Activated T-cell treated with anti-CD3 and anti-CD28 coated beads for 48 hours (primary cell): ENCODE measurements at regions not wholly inside any gene's neighbourhood (a gene's known extent, or its start where the extent isn't known, plus 50 kb on each side); places are given as distances from the start of the nearest gene placed in this dataset.

Experiments
- DNase-seq: peaks from one replicate; pipeline ENCODE4 v3.0.0-alpha.2; 2020; ENCODE audit warnings: low read depth

GRCh38 chr11:39294648-39295047 lies 2164.8 kb downstream of the LRRC4C start:
- DNase-seq, result no peak

DNA sequence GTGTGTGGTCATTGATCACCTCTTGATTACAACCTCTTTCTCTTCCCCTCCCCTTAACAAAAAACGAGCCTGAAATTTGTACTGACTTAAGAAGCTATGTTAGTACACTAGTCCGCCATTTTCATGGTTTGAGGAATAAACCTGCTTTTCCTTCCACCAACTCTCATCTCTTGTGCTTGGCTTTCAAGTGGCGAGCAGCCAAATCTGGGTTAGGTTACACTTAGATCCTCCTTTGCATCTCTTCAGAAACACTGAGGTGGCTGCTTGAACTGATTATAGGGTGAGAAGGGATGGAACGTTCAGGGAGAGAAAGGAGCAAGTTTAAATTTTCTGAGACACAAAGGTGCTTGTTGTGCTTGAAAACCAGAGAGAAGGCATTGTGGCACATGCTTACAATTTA lies 2171.4 kb downstream of the LRRC4C start:
- no peak for DNase-seq

DNA sequence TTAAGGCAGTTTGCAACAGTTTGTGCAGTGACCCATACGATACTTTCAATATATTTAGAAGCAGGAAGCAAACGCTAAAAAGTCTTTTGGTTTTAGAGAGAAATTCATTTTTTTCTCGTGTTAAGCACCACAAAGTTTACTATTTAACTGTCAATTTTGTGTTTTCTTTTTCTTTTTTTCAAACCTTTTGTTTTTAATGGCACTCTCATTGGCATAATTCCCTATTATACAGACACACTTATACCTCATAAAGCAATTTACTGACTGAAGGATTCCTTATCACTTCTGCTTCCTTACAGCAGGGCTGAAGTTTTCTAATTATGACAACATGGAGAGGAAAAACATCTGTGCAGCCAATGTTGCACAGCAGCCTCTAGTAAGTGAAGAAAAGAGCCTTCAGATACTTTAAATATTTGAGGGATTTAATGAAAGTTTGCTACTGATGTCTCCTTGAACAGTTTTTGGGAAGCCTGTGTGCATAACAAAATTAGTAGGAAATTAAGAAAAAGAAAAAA lies 2191.2 kb downstream of the LRRC4C start:
- no peak for DNase-seq

- no peak for DNase-seq
Observed at GRCh38 chr11:39255648-39256047, 2203.8 kb downstream of the LRRC4C start.

DNA sequence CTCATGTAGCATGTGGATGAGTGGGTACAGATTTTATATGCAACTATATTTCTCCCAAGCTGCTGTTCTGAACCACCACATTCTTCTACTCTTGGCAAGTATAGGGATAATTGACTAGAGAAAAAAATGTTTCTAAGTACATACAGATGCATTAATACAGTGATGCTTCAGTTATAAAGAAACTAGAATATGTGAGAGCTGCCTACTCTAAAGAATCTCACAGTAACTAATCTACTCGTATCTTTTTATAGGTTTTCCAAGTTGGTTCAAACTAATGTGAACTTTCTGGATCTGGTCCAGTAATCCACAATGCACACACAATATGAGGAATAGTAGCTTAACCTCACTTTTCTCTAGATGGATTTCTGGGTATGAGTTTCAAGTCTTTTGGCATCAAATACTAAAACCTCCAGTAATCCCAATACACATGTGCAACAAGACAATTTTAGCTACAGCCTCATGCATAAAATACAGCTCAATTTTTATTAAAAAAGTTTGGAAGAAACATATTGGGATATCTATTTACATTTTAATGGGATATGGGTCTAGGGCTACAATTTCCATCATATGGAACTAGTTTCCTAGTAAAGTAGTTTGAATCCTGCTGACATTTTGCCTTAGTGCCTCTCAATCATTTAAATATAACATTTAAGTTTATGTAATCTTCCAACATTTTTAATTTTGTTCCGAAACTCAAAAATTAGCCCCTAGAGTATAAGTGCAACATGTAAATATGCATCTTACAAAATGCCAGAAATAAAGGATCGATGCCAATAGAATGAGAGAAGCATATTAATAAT lies 2209.7 kb downstream of the LRRC4C start:
- DNase-seq, result no peak

- no peak for DNase-seq
Observed at GRCh38 chr11:39247570-39248137, 2211.8 kb downstream of the LRRC4C start.

DNA sequence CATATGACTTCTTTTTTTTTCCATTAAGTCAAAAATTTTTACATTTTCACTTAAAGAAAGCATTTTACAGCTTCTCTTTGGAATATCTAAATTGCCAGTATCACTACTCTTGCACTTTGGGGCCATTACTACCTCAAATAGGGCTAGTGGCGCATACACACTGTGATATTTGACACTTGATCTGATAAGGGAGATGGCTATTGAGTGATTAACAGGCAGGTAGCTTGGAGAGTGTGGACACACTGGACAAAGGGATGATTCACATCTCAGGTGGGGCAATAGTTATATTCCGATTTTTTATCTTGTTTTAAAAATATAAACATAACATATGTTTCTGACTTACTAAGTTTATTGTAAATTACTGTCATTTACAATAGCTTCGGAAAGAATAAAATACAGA lies 2219.9 kb downstream of the LRRC4C start:
- no peak for DNase-seq

- no peak for DNase-seq
Observed at GRCh38 chr11:39236916-39237315, 2222.5 kb downstream of the LRRC4C start.

GRCh38 chr11:39221550-39222138 lies 2237.8 kb downstream of the LRRC4C start:
- no peak for DNase-seq

- no peak for DNase-seq
Observed at GRCh38 chr11:39220501-39221230, 2238.8 kb downstream of the LRRC4C start.

DNA sequence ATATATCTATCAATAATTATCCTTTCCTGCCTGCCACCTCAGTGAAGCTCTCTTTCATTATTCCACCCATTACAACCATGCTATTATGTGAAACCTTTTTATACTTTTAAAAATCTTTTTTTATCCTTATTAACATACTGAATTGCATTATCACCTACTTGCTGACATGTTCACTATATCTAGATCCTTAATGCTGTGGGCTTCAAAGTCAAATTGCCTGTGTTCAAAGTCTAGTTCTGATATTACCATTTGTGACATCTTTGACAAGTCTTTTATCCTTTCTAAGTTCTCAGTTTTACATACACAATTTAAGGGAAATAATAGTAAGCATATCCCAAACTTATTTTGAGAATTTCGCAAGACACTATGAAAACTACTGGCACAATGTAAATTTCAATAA lies 2239.4 kb downstream of the LRRC4C start:
- no peak for DNase-seq

DNA sequence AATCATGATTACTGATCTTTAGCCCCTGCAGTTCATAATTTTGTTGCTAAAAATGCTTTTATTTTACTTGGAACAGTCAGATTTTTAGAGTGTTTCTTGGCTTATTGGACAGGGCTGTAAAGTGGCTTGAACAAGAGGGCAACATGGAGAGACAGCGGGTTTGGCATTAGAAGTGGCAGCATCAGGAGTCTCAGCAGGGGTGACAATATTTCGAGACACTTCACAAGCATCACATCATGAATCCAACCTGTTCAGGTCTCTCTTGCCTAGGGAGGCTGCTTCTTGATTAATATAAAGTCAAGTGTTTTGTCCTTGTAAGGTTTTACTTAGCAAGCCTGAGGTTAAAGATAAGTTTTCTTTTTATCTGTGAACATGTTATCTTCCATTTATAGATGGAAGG lies 2249.5 kb downstream of the LRRC4C start:
- no peak for DNase-seq

GRCh38 chr11:39205236-39205995 lies 2254.0 kb downstream of the LRRC4C start:
- DNase-seq, result no peak

DNA sequence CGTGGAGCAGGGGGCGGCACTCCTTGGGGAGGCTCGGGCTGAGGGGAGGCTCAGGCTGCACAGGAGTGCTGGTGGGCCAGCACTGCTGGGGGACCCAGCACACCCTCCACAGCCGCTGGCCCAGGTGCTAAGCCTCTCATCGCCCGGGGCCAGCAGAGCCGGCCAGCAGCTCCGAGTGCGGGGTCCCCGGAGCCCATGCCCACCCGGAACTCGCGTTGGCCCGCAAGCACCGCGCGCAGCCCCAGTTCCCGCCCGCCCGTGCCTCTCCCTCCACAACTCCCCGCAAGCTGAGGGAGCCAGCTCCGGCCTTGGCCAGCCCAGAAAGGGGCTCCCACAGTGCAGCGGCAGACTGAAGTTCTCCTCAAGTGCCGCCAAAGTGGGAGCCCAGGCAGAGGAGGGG lies 2266.8 kb downstream of the LRRC4C start:
- DNase-seq, result no peak

GRCh38 chr11:39190751-39191150 lies 2268.7 kb downstream of the LRRC4C start:
- no peak for DNase-seq

DNA sequence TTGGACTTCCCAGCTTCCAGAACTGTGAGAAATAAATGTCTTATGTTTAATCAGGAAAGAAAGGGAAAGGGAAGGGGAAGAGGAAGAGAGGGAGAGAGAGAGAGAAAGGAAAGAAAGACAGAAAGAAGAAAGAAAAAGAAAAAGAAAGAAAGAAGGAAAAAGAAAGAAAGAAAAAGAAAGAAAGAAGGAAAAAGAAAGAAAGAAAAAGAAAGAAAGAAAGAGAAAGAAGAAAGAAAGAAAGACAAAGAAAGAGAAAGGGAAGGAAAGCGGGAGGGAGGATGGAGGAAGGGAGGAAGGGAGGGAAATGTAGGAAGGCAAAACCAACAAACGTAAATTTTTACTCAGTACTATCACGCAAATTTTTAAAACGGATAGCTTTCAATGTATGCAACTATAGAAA lies 2281.8 kb downstream of the LRRC4C start:
- DNase-seq, result no peak

GRCh38 chr11:39174965-39175364 lies 2284.5 kb downstream of the LRRC4C start:
- DNase-seq, result no peak

- no peak for DNase-seq
Observed at GRCh38 chr11:39174196-39174595, 2285.3 kb downstream of the LRRC4C start.

DNA sequence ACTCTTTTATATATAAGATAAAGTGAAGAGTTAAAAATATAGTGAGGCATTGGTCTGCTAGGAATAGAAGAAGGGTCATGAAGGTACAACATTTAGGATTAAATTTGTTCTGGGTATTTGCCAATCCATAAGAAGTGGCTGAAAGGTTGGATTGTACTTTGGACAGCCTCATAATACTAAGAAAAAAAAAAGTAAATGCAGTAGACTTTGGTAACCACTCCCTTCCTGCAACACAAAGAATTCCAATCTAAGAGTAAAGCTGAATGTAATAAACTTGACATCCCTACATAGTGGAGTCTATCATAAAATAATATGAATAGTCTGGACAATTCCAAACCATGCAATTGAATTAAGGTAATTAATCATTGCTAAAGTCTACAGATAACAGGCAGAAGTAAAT lies 2294.4 kb downstream of the LRRC4C start:
- DNase-seq, result no peak

DNA sequence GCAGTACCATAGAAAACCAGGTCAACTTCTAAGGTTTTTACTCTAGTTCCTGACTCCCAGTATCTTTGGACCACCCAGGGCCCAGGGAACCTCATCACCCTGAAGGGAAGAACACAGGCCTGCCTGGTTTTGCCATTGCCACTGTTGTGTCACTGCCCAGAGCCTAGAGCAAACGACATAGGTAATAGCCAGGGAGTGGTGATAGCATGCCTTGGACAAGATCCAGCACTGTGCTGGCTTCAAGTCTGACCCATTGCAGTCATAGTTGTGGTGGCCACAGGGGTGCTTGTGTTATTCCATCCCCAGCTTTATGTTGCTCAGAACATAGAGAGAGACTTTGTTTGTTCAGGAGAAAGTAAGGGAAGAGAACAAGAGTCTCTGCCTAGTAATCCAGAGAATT lies 2310.2 kb downstream of the LRRC4C start:
- no peak for DNase-seq

- DNase-seq, result no peak
Observed at GRCh38 chr11:39145346-39145745, 2314.1 kb downstream of the LRRC4C start.
